Activated naive CD8-positive, alpha-beta T cell treated with anti-CD3 and anti-CD28 coated beads for 36 hours (primary cell): ENCODE measurements at regions not wholly inside any gene's neighbourhood (a gene's known extent, or its start where the extent isn't known, plus 50 kb on each side); places are given as distances from the start of the nearest gene placed in this dataset.

ENCODE experiments used
- DNase-seq: peaks from one replicate; pipeline ENCODE4 v3.0.0; 2021
- H3K27ac Mint-ChIP-seq: one replicate; pipeline ENCODE4 v1.8.0; 2022; ENCODE audit warnings: mild to moderate bottlenecking, moderate library complexity, mixed read lengths
- H3K27me3 Mint-ChIP-seq: one replicate; pipeline ENCODE4 v1.8.0; 2022; ENCODE audit warnings: mild to moderate bottlenecking, mixed read lengths
- H3K36me3 Mint-ChIP-seq: one replicate; pipeline ENCODE4 v1.8.0; 2021; ENCODE audit warnings: mild to moderate bottlenecking, mixed read lengths
- H3K4me1 Mint-ChIP-seq: one replicate; pipeline ENCODE4 v1.8.0; 2021; ENCODE audit warnings: mixed read lengths
- H3K4me3 Mint-ChIP-seq: one replicate; pipeline ENCODE4 v1.8.0; 2022; ENCODE audit warnings: mild to moderate bottlenecking, moderate library complexity, mixed read lengths
- H3K9me3 Mint-ChIP-seq: one replicate; pipeline ENCODE4 v1.8.0; 2022; ENCODE audit warnings: mixed read lengths

GRCh38 chr6:3939368-3939958 lies 90.3 kb downstream of the FAM50B start:
- peaks cover 19% of the 10 kb centered on the region for H3K27me3 Mint-ChIP-seq
- H3K27ac Mint-ChIP-seq = no peak overlapping the region
- H3K4me3 Mint-ChIP-seq = no peak overlapping the region
- no peak for DNase-seq
- H3K4me1 Mint-ChIP-seq = peaks cover 5% of the 10 kb centered on the region
- no peaks in the 10 kb centered on the region for H3K36me3 Mint-ChIP-seq
- no peaks in the 10 kb centered on the region for H3K9me3 Mint-ChIP-seq

GRCh38 chr6:3939964-3940363 lies 90.8 kb downstream of the FAM50B start:
- Mint-ChIP-seq H3K4me1 (peaks cover 5% of the 10 kb centered on the region), H3K36me3 (no peaks in the 10 kb centered on the region), H3K9me3 (no peaks in the 10 kb centered on the region), H3K4me3 (no peak overlapping the region), H3K27me3 (peaks cover 19% of the 10 kb centered on the region), H3K27ac (no peak overlapping the region)
- DNase-seq = no peak

- no peaks in the 10 kb centered on the region for H3K9me3 Mint-ChIP-seq
- H3K4me3 Mint-ChIP-seq = no peak overlapping the region
- DNase-seq = no peak
- no peaks in the 10 kb centered on the region for H3K36me3 Mint-ChIP-seq
- H3K27me3 Mint-ChIP-seq = peaks cover 18% of the 10 kb centered on the region
- no peak overlapping the region for H3K27ac Mint-ChIP-seq
- peaks cover 5% of the 10 kb centered on the region for H3K4me1 Mint-ChIP-seq
These were observed 91.5 kb downstream of the FAM50B start for GRCh38 chr6:3940703-3941102.

- Mint-ChIP-seq H3K27me3 (peaks cover 23% of the 10 kb centered on the region), H3K27ac (no peak overlapping the region), H3K4me1 (peaks cover 5% of the 10 kb centered on the region), H3K4me3 (no peak overlapping the region), H3K36me3 (no peaks in the 10 kb centered on the region), H3K9me3 (no peaks in the 10 kb centered on the region)
- no peak for DNase-seq
These were observed 94.2 kb downstream of the FAM50B start for GRCh38 chr6:3943331-3943765.

GRCh38 chr6:3944246-3944645 lies 95.1 kb downstream of the FAM50B start:
- DNase-seq = no peak
- Mint-ChIP-seq H3K27me3 (peaks cover 30% of the 10 kb centered on the region), H3K27ac (no peak overlapping the region), H3K36me3 (no peaks in the 10 kb centered on the region), H3K4me1 (peaks cover 5% of the 10 kb centered on the region), H3K9me3 (no peaks in the 10 kb centered on the region), H3K4me3 (no peak overlapping the region)

- Mint-ChIP-seq H3K9me3 (peaks cover under 1% of the 10 kb centered on the region), H3K4me1 (peaks cover 5% of the 10 kb centered on the region)
These were observed 97.6 kb downstream of the FAM50B start for GRCh38 chr6:3946778-3947177.

GRCh38 chr6:3948866-3949265 lies 99.7 kb downstream of the FAM50B start:
- H3K9me3 Mint-ChIP-seq = peaks cover 13% of the 10 kb centered on the region
- H3K36me3 Mint-ChIP-seq = no peaks in the 10 kb centered on the region
- H3K4me1 Mint-ChIP-seq = no peaks in the 10 kb centered on the region
- DNase-seq = no peak
- peaks cover 50% of the 10 kb centered on the region for H3K27me3 Mint-ChIP-seq
- no peak overlapping the region for H3K4me3 Mint-ChIP-seq
- no peak overlapping the region for H3K27ac Mint-ChIP-seq

More at GRCh38 chr6:3946778-3947177, 97.6 kb downstream of the FAM50B start:
- no peak overlapping the region for H3K27ac Mint-ChIP-seq
- H3K36me3 Mint-ChIP-seq = no peaks in the 10 kb centered on the region
- no peak overlapping the region for H3K4me3 Mint-ChIP-seq
- DNase-seq = no peak
- H3K27me3 Mint-ChIP-seq = peaks cover 38% of the 10 kb centered on the region

GRCh38 chr6:3949521-3949920 lies 100.3 kb downstream of the FAM50B start:
- Mint-ChIP-seq H3K27ac (no peak overlapping the region), H3K27me3 (peaks cover 55% of the 10 kb centered on the region), H3K9me3 (peaks cover 13% of the 10 kb centered on the region), H3K4me3 (no peak overlapping the region), H3K36me3 (peaks cover 2% of the 10 kb centered on the region), H3K4me1 (no peaks in the 10 kb centered on the region)
- no peak for DNase-seq

- H3K4me3 Mint-ChIP-seq = no peak overlapping the region
- peaks cover 17% of the 10 kb centered on the region for H3K9me3 Mint-ChIP-seq
- no peak for DNase-seq
- H3K27ac Mint-ChIP-seq = no peak overlapping the region
- H3K4me1 Mint-ChIP-seq = no peaks in the 10 kb centered on the region
- H3K36me3 Mint-ChIP-seq = peaks cover 2% of the 10 kb centered on the region
- peaks cover 24% of the 10 kb centered on the region for H3K27me3 Mint-ChIP-seq
These were observed 106.9 kb downstream of the FAM50B start for GRCh38 chr6:3956054-3956453.

- Mint-ChIP-seq H3K4me3 (no peak overlapping the region), H3K27ac (no peak overlapping the region), H3K9me3 (peaks cover 14% of the 10 kb centered on the region), H3K27me3 (peaks cover 22% of the 10 kb centered on the region), H3K4me1 (no peaks in the 10 kb centered on the region), H3K36me3 (peaks cover 2% of the 10 kb centered on the region)
- DNase-seq = no peak
These were observed 108.1 kb downstream of the FAM50B start for GRCh38 chr6:3957321-3957720.

GRCh38 chr6:3958255-3958654 lies 109.1 kb downstream of the FAM50B start:
- Mint-ChIP-seq H3K27me3 (peaks cover 16% of the 10 kb centered on the region), H3K27ac (no peak overlapping the region), H3K4me3 (no peak overlapping the region), H3K9me3 (peaks cover 10% of the 10 kb centered on the region), H3K4me1 (no peaks in the 10 kb centered on the region), H3K36me3 (peaks cover 2% of the 10 kb centered on the region)
- no peak for DNase-seq

GRCh38 chr6:3959385-3959784 lies 110.2 kb downstream of the FAM50B start:
- no peaks in the 10 kb centered on the region for H3K4me1 Mint-ChIP-seq
- H3K4me3 Mint-ChIP-seq = no peak overlapping the region
- peaks cover 1% of the 10 kb centered on the region for H3K36me3 Mint-ChIP-seq
- H3K9me3 Mint-ChIP-seq = peaks cover 5% of the 10 kb centered on the region
- H3K27ac Mint-ChIP-seq = no peak overlapping the region
- DNase-seq = no peak
- peaks cover 5% of the 10 kb centered on the region for H3K27me3 Mint-ChIP-seq

- Mint-ChIP-seq H3K4me3 (no peak overlapping the region), H3K9me3 (peaks cover 5% of the 10 kb centered on the region), H3K4me1 (no peaks in the 10 kb centered on the region), H3K27me3 (peaks cover 1% of the 10 kb centered on the region), H3K36me3 (no peaks in the 10 kb centered on the region), H3K27ac (no peak overlapping the region)
- DNase-seq = no peak
These were observed 111.7 kb downstream of the FAM50B start for GRCh38 chr6:3960754-3961361.

GRCh38 chr6:3961581-3962215 lies 112.5 kb downstream of the FAM50B start:
- Mint-ChIP-seq H3K27me3 (no peaks in the 10 kb centered on the region), H3K36me3 (no peaks in the 10 kb centered on the region), H3K4me3 (no peak overlapping the region), H3K4me1 (no peaks in the 10 kb centered on the region), H3K9me3 (peaks cover 5% of the 10 kb centered on the region), H3K27ac (no peak overlapping the region)
- DNase-seq = no peak

- Mint-ChIP-seq H3K4me3 (no peak overlapping the region), H3K9me3 (peaks cover 5% of the 10 kb centered on the region), H3K36me3 (no peaks in the 10 kb centered on the region), H3K27ac (no peak overlapping the region), H3K4me1 (no peaks in the 10 kb centered on the region), H3K27me3 (no peaks in the 10 kb centered on the region)
- DNase-seq = no peak
These were observed 113.4 kb downstream of the FAM50B start for GRCh38 chr6:3962291-3963280.
